Esophagus squamous epithelium (tissue), 5 donors: ENCODE measurements at regions not wholly inside any gene's neighbourhood (a gene's known extent, or its start where the extent isn't known, plus 50 kb on each side); places are given as distances from the start of the nearest gene placed in this dataset.

Source experiments
- DNase-seq: peaks from one replicate; lab custom pipeline; 2025; lab: John Stamatoyannopoulos, UW
- H3K27ac ChIP-seq, 4 donors: fragments of 200-600 bp; sonication (generic); one replicate each; pipeline ENCODE4 v1.5.1; 2016 to 2019; ENCODE audit warnings: mild to moderate bottlenecking in 1 of 4
- H3K27me3 ChIP-seq, 4 donors: fragments of 200-600 bp; sonication (generic); 1 replicate in 3 of 4; 2 replicates in 1 of 4; pipeline versions ENCODE4 v1.5.1 to v1.6.0; 2017 to 2021; ENCODE audit warnings: antibody characterized with exemption in 1 of 4
- H3K36me3 ChIP-seq, 3 donors: fragments of 200-600 bp; sonication (generic); one replicate each; pipeline ENCODE4 v1.5.1; 2016 to 2019
- H3K4me1 ChIP-seq, 3 donors: fragments of 200-600 bp; sonication (generic); one replicate each; pipeline ENCODE4 v1.5.1; 2017 to 2019
- H3K4me3 ChIP-seq, 4 donors: fragments of 200-600 bp; sonication (generic); 1 replicate in 3 of 4; 2 replicates in 1 of 4; pipeline ENCODE4 v1.5.1; 2016 to 2019; ENCODE audit warnings: mild to moderate bottlenecking in 2 of 4, moderate library complexity in 1 of 4
- H3K9me3 ChIP-seq, 3 donors: fragments of 200-600 bp; sonication (generic); one replicate each; pipeline ENCODE4 v1.5.1; 2016 to 2019
- POLR2A ChIP-seq, 4 donors: fragments of 450-650 bp; IDR thresholded peaks; one replicate each; pipeline ENCODE4 v1.6.1; 2017; ENCODE audit warnings: antibody characterized with exemption in 4 of 4, mild to moderate bottlenecking in 4 of 4, moderate library complexity in 3 of 4
- WGBS, 2 donors: methylation state at CpG; one replicate each; pipeline ENCODE4 v1.1.5; 2018; 5-methylcytosine and 5-hydroxymethylcytosine counted together
- intact Hi-C: fragments of 100-400 bp; cut with DNase I; formaldehyde crosslinking; loops from one replicate; pipeline ENCODE4 v1.15.0; 2022
- TF ChIP-seq, protein P1 (sequence below), 6 experiments: fragments of 450-650 bp in 4 of 6; fragments of 200-600 bp in 2 of 6; sonication (generic) in 2 of 6; IDR thresholded peaks; one replicate each; pipeline ENCODE4 v1.5.1; 2016 to 2019; ENCODE audit warnings: antibody characterized with exemption in 6 of 6, mild to moderate bottlenecking in 4 of 6, moderate library complexity in 4 of 6
- donor health status: DM: yes; HTN: yes; CAD: no.

- peaks cover 0 to 14% (median 4%) of the 10 kb centered on the region in 3 donors for H3K4me1 ChIP-seq
- peaks cover 0 to 36% (median 0%) of the 10 kb centered on the region in 4 donors for H3K27me3 ChIP-seq
- no peak overlapping the region for H3K4me3 ChIP-seq
- intact Hi-C loops: no loop called here
- no peak overlapping the region for H3K27ac ChIP-seq
- WGBS, 2 donors: 95 to 96% methylated on average over 2 to 3 of the region's 5 CpGs
- no peak for DNase-seq
- no peaks in the 10 kb centered on the region for H3K9me3 ChIP-seq
- TF ChIP-seq POLR2A (IDR thresholded peaks at IDR 0.05): no peak
- TF ChIP-seq, protein P1, sequence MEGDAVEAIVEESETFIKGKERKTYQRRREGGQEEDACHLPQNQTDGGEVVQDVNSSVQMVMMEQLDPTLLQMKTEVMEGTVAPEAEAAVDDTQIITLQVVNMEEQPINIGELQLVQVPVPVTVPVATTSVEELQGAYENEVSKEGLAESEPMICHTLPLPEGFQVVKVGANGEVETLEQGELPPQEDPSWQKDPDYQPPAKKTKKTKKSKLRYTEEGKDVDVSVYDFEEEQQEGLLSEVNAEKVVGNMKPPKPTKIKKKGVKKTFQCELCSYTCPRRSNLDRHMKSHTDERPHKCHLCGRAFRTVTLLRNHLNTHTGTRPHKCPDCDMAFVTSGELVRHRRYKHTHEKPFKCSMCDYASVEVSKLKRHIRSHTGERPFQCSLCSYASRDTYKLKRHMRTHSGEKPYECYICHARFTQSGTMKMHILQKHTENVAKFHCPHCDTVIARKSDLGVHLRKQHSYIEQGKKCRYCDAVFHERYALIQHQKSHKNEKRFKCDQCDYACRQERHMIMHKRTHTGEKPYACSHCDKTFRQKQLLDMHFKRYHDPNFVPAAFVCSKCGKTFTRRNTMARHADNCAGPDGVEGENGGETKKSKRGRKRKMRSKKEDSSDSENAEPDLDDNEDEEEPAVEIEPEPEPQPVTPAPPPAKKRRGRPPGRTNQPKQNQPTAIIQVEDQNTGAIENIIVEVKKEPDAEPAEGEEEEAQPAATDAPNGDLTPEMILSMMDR (IDR thresholded peaks at IDR 0.05): no peak
- no peaks in the 10 kb centered on the region for H3K36me3 ChIP-seq
Observed at GRCh38 chr20:4635781-4636180, 50.5 kb upstream of the PRNP start.

- no peaks in the 10 kb centered on the region for H3K9me3 ChIP-seq
- WGBS, 2 donors: 70 to 87% methylated on average over 1 of the region's 1 CpG
- peaks cover 0 to 14% (median 4%) of the 10 kb centered on the region in 3 donors for H3K4me1 ChIP-seq
- intact Hi-C loops: no loop called here
- DNase-seq: no peak
- no peak overlapping the region for H3K27ac ChIP-seq
- H3K36me3 ChIP-seq: no peaks in the 10 kb centered on the region
- peaks cover 0 to 41% (median 0%) of the 10 kb centered on the region in 4 donors for H3K27me3 ChIP-seq
- TF ChIP-seq, protein P1 (IDR thresholded peaks at IDR 0.05): no peak
- TF ChIP-seq POLR2A (IDR thresholded peaks at IDR 0.05): no peak
- H3K4me3 ChIP-seq: no peak overlapping the region
Observed at GRCh38 chr20:4635342-4635741, 50.9 kb upstream of the PRNP start.

DNA sequence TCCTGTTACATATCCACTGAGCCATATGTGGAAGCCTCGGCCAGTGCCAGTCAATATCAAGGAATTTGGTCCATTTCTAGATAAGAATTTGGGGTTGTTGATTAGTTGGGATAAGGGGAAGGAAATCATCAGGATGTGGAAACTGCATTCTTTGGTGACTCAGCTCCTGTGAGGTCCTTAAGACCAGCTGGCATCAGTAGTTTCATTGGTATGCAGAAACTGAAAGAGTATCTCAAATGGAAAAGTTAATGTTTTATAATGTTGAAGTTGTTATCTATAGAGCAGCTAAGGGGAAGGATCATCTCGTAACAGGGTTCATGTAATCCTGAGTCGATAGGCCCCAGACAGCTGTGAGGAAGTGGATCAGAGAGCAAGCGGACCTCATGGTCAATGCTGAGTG, 52.5 kb upstream of the PRNP start:
- Histone ChIP-seq H3K27ac (no peak overlapping the region), H3K4me1 (peaks cover 0 to 14% (median 4%) of the 10 kb centered on the region in 3 donors), H3K4me3 (no peak overlapping the region), H3K9me3 (no peaks in the 10 kb centered on the region), H3K36me3 (no peaks in the 10 kb centered on the region), H3K27me3 (peaks cover 0 to 44% (median 0%) of the 10 kb centered on the region in 4 donors)
- intact Hi-C loops: no loop called here
- no peak for DNase-seq
- WGBS, 2 donors: 70 to 71% methylated on average over 4 of the region's 4 CpGs
- TF ChIP-seq POLR2A (IDR thresholded peaks at IDR 0.05): no peak
- TF ChIP-seq, protein P1 (IDR thresholded peaks at IDR 0.05): no peak

DNA sequence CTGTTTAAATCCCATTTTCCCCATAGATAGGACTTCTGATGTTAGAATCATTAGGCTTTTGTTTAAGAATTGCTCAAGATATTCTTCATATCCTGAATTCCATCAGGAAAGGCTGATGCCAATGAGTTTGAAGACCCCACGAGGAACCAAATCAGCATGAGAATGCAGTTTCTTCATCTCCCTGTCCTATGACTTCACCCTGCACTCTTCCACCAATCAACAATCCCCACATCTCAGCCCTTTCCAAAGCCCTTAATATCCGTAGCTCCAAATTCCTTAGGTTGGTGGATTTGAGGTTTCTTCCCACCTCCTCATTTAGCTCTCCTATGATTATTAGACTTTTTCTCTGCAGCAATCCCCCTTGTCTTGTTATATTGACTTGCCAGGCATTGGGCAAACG, 52.9 kb upstream of the PRNP start:
- H3K4me1 ChIP-seq: peaks cover 0 to 14% (median 4%) of the 10 kb centered on the region in 3 donors
- peaks cover 0 to 44% (median 0%) of the 10 kb centered on the region in 4 donors for H3K27me3 ChIP-seq
- no peak overlapping the region for H3K27ac ChIP-seq
- TF ChIP-seq, protein P1 (IDR thresholded peaks at IDR 0.05): no peak
- TF ChIP-seq POLR2A (IDR thresholded peaks at IDR 0.05): no peak
- WGBS, 2 donors: 56 to 78% methylated on average over 2 to 3 of the region's 3 CpGs
- no peaks in the 10 kb centered on the region for H3K9me3 ChIP-seq
- DNase-seq: no peak
- no peaks in the 10 kb centered on the region for H3K36me3 ChIP-seq
- intact Hi-C loops: no loop called here
- no peak overlapping the region for H3K4me3 ChIP-seq

GRCh38 chr20:4632876-4633275, 53.4 kb upstream of the PRNP start:
- no peak for DNase-seq
- Histone ChIP-seq H3K36me3 (no peaks in the 10 kb centered on the region), H3K9me3 (no peaks in the 10 kb centered on the region), H3K4me1 (peaks cover 0 to 14% (median 4%) of the 10 kb centered on the region in 3 donors), H3K27ac (no peak overlapping the region), H3K27me3 (peaks cover 0 to 44% (median 0%) of the 10 kb centered on the region in 4 donors), H3K4me3 (no peak overlapping the region)
- intact Hi-C loops: no loop called here
- 68 to 88% methylated on average over 4 of the region's 4 CpGs for WGBS, 2 donors
- TF ChIP-seq, protein P1 (IDR thresholded peaks at IDR 0.05): no peak
- TF ChIP-seq POLR2A (IDR thresholded peaks at IDR 0.05): no peak
